ENCODE measurements at regions not wholly inside any gene's neighbourhood (a gene's known extent, or its start where the extent isn't known, plus 50 kb on each side); places are given as distances from the start of the nearest gene placed in this dataset.

- ATAC-seq = no peak
- TF ChIP-seq GLIS3 (CRISPR knock-in tag; IDR thresholded peaks at IDR 0.05) (no peak), ZNF565 (CRISPR knock-in tag; conservative IDR thresholded peaks at IDR 0.05; ENCODE audit: low read depth) (no peak), ESRRG (CRISPR knock-in tag; IDR thresholded peaks at IDR 0.05) (no peak), ZFP3 (CRISPR knock-in tag; IDR thresholded peaks at IDR 0.05) (no peak), ZNF70 (CRISPR knock-in tag; IDR thresholded peaks at IDR 0.05) (no peak), BACH2 (CRISPR knock-in tag; IDR thresholded peaks at IDR 0.05; ENCODE audit: borderline replicate concordance) (no peak), TOX (CRISPR knock-in tag; IDR thresholded peaks at IDR 0.05; ENCODE audit: borderline replicate concordance) (no peak), OSR1 (CRISPR knock-in tag; IDR thresholded peaks at IDR 0.05) (no peak), TCF4 (CRISPR knock-in tag; IDR thresholded peaks at IDR 0.05; ENCODE audit: borderline replicate concordance) (no peak), CSDC2 (CRISPR knock-in tag; IDR thresholded peaks at IDR 0.05) (no peak), RARB (CRISPR knock-in tag; IDR thresholded peaks at IDR 0.05) (no peak), POU6F1 (CRISPR knock-in tag; IDR thresholded peaks at IDR 0.05; ENCODE audit: borderline replicate concordance, low read depth) (no peak), ISL1 (CRISPR knock-in tag; IDR thresholded peaks at IDR 0.05) (no peak), SNAI2 (CRISPR knock-in tag; IDR thresholded peaks at IDR 0.05) (no peak), PPARA (CRISPR knock-in tag; IDR thresholded peaks at IDR 0.05; ENCODE audit: borderline replicate concordance) (no peak), ZNF8 (CRISPR knock-in tag; IDR thresholded peaks at IDR 0.05) (no peak)
- TF ChIP-seq, protein P1, sequence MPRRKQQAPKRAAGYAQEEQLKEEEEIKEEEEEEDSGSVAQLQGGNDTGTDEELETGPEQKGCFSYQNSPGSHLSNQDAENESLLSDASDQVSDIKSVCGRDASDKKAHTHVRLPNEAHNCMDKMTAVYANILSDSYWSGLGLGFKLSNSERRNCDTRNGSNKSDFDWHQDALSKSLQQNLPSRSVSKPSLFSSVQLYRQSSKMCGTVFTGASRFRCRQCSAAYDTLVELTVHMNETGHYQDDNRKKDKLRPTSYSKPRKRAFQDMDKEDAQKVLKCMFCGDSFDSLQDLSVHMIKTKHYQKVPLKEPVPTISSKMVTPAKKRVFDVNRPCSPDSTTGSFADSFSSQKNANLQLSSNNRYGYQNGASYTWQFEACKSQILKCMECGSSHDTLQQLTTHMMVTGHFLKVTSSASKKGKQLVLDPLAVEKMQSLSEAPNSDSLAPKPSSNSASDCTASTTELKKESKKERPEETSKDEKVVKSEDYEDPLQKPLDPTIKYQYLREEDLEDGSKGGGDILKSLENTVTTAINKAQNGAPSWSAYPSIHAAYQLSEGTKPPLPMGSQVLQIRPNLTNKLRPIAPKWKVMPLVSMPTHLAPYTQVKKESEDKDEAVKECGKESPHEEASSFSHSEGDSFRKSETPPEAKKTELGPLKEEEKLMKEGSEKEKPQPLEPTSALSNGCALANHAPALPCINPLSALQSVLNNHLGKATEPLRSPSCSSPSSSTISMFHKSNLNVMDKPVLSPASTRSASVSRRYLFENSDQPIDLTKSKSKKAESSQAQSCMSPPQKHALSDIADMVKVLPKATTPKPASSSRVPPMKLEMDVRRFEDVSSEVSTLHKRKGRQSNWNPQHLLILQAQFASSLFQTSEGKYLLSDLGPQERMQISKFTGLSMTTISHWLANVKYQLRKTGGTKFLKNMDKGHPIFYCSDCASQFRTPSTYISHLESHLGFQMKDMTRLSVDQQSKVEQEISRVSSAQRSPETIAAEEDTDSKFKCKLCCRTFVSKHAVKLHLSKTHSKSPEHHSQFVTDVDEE (CRISPR knock-in tag; IDR thresholded peaks at IDR 0.05) = no peak
- TF ChIP-seq, protein P2, sequence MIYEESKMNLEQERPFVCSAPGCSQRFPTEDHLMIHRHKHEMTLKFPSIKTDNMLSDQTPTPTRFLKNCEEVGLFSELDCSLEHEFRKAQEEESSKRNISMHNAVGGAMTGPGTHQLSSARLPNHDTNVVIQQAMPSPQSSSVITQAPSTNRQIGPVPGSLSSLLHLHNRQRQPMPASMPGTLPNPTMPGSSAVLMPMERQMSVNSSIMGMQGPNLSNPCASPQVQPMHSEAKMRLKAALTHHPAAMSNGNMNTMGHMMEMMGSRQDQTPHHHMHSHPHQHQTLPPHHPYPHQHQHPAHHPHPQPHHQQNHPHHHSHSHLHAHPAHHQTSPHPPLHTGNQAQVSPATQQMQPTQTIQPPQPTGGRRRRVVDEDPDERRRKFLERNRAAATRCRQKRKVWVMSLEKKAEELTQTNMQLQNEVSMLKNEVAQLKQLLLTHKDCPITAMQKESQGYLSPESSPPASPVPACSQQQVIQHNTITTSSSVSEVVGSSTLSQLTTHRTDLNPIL (CRISPR knock-in tag; IDR thresholded peaks at IDR 0.05; ENCODE audit: low read depth) = no peak
These were observed 689.3 kb upstream of the CCDC54 start for GRCh38 chr3:106687905-106688304.

- ATAC-seq = no peak
- TF ChIP-seq, protein P2 (CRISPR knock-in tag; IDR thresholded peaks at IDR 0.05; ENCODE audit: low read depth) = no peak
- TF ChIP-seq POU6F1 (CRISPR knock-in tag; IDR thresholded peaks at IDR 0.05; ENCODE audit: borderline replicate concordance, low read depth) (no peak), ZNF8 (CRISPR knock-in tag; IDR thresholded peaks at IDR 0.05) (no peak), TCF4 (CRISPR knock-in tag; IDR thresholded peaks at IDR 0.05; ENCODE audit: borderline replicate concordance) (no peak), TOX (CRISPR knock-in tag; IDR thresholded peaks at IDR 0.05; ENCODE audit: borderline replicate concordance) (no peak), ESRRG (CRISPR knock-in tag; IDR thresholded peaks at IDR 0.05) (no peak)
These were observed 688.8 kb upstream of the CCDC54 start for GRCh38 chr3:106688464-106688863.

DNA sequence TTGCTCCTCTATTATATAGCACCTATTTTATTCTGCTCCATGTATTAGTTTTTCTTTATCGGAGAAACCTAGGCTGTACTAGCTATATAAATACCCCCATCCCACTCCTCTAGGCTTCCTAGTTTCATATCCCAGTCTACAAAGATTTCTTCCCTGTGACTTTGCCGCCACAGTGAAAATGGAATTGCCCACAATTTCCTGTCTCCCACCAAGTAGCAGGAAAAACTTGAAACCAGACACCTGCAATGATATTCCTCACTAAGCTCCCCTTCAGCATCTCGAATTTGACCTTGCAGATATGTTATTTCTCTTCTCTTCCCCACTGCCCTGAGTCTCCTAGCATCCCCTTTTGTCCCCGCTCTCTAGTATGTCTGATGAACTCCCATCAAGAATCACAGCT is 685.8 kb upstream of the CCDC54 start:
- TF ChIP-seq, protein P1 (CRISPR knock-in tag; IDR thresholded peaks at IDR 0.05) = no peak
- TF ChIP-seq TCF4 (CRISPR knock-in tag; IDR thresholded peaks at IDR 0.05; ENCODE audit: borderline replicate concordance) (no peak), POU6F1 (CRISPR knock-in tag; IDR thresholded peaks at IDR 0.05; ENCODE audit: borderline replicate concordance, low read depth) (no peak)
- no peak for ATAC-seq

Measured in SK-N-SH treated with all-trans-retinoic acid at 6 μM for 48 hours (cell line).